Nephron progenitor cell (in vitro differentiated cells): ENCODE measurements at regions not wholly inside any gene's neighbourhood (a gene's known extent, or its start where the extent isn't known, plus 50 kb on each side); places are given as distances from the start of the nearest gene placed in this dataset.

Experiments used
- DNase-seq: peaks from one replicate; pipeline ENCODE4 v3.0.0; 2021
- H3K27ac Mint-ChIP-seq: 2 replicates; pipeline ENCODE4 v1.8.0; 2021; ENCODE audit warnings: mild to moderate bottlenecking, moderate library complexity, mixed read lengths
- H3K27me3 Mint-ChIP-seq: 2 replicates; pipeline ENCODE4 v1.8.0; 2021; ENCODE audit warnings: mild to moderate bottlenecking, low read depth, mixed read lengths; ENCODE audit not compliant: poor library complexity
- H3K36me3 Mint-ChIP-seq: 2 replicates; pipeline ENCODE4 v1.8.0; 2021; ENCODE audit warnings: low read depth, mixed read lengths
- H3K4me1 Mint-ChIP-seq: 2 replicates; pipeline ENCODE4 v1.8.0; 2021; ENCODE audit warnings: mixed read lengths
- H3K4me3 Mint-ChIP-seq: 2 replicates; pipeline ENCODE4 v1.8.0; 2021; ENCODE audit warnings: mild to moderate bottlenecking, moderate library complexity, mixed read lengths
- H3K9me3 Mint-ChIP-seq: 2 replicates; pipeline ENCODE4 v1.8.0; 2021; ENCODE audit warnings: mild to moderate bottlenecking, moderate library complexity, mixed read lengths
- CTCF ChIP-seq: fragments of 200-600 bp; sonication (generic); IDR thresholded peaks from 2 replicates; pipeline ENCODE4 v1.5.0; 2021; ENCODE audit warnings: antibody characterized with exemption

GRCh38 chr7:52095861-52096260, 779.3 kb upstream of the COBL start:
- TF ChIP-seq CTCF: no peak
- H3K27ac Mint-ChIP-seq: no peak overlapping the region

GRCh38 chr7:52091996-52092395, 775.4 kb upstream of the COBL start:
- H3K27ac Mint-ChIP-seq: no peak overlapping the region
- TF ChIP-seq CTCF: no peak
- H3K9me3 Mint-ChIP-seq: peaks cover 3% of the 10 kb centered on the region
- DNase-seq: no peak
- peaks cover 8% of the 10 kb centered on the region for H3K27me3 Mint-ChIP-seq
- H3K4me1 Mint-ChIP-seq: no peaks in the 10 kb centered on the region
- no peaks in the 10 kb centered on the region for H3K36me3 Mint-ChIP-seq
- H3K4me3 Mint-ChIP-seq: no peak overlapping the region

More at GRCh38 chr7:52095861-52096260, 779.3 kb upstream of the COBL start:
- Mint-ChIP-seq H3K36me3 (no peaks in the 10 kb centered on the region), H3K27me3 (no peaks in the 10 kb centered on the region), H3K9me3 (peaks cover 3% of the 10 kb centered on the region), H3K4me3 (no peak overlapping the region), H3K4me1 (no peaks in the 10 kb centered on the region)
- DNase-seq: no peak

- no peaks in the 10 kb centered on the region for H3K4me1 Mint-ChIP-seq
- H3K27me3 Mint-ChIP-seq: peaks cover 8% of the 10 kb centered on the region
- no peaks in the 10 kb centered on the region for H3K36me3 Mint-ChIP-seq
- no peaks in the 10 kb centered on the region for H3K9me3 Mint-ChIP-seq
- H3K4me3 Mint-ChIP-seq: no peak overlapping the region
- no peak for DNase-seq
- no peak for TF ChIP-seq CTCF
- no peak overlapping the region for H3K27ac Mint-ChIP-seq
Measured at GRCh38 chr7:52091101-52091500, 774.5 kb upstream of the COBL start.

DNA sequence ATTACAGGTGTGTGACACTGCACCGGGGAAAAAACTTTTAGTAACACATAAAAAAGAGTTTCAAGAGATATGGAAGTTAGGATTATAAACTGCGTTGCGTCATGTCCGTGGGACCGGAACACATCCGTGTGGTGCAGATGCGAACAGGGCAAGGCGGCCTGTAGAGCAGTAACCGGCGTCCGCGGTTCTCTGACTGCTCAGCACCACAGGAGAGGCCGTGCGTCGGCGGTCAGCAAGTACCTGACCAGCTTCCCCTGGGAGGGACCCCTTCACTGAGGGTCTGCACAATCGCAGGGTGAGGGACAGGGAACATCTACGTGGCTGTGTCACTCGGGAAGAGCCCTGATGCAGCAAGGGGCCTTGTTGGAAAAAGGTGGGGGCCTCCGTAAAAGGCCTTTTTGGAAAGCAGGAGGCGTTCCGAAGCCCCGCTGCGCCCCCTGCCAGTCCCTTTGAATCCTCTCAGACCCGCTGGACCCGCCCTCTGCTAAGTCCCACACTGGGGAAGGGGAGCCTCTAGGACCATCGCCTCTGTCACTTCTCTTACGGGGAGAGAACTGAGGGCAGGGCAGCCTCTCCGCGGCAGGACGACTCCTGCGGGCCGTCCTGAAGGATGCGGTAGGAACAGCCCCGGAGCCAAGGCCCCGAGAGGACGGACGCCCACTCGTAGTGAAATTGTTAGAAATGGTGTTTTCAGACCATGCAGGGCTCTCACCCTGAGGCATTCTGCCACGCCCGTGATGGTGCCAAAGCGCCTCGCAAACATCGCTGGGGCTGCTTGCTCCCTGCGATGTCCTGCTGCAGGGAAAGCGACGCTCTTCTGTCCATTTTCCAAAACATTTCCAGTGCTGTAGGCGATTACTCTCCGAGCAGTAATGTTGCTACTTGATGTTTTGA, 771.6 kb upstream of the COBL start:
- Mint-ChIP-seq H3K27ac (no peak overlapping the region), H3K36me3 (no peaks in the 10 kb centered on the region), H3K27me3 (peaks cover 8% of the 10 kb centered on the region), H3K4me1 (no peaks in the 10 kb centered on the region), H3K9me3 (no peaks in the 10 kb centered on the region), H3K4me3 (peak overlapping the region; percentile 80)
- DNase-seq: peak; percentile 74
- TF ChIP-seq CTCF: peak; percentile 32

DNA sequence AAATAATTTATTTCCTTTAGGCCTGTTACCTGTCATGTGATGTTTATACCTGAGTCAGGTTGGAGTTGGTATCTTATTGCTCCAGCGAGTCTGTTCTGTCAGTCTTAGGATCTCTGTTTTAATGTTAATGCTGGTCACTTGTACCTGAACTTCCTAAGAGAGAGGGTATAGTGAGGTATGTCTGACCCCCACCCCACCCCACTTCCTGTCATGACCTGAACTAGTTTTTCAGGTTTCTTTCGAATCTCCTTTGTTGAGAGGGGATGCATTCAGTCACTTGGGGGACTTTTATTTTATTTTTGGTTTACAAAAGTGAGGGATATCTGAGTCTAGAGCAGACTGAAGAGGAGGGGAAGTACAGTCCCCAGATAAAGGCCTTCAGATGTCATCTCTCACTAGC, 769.0 kb upstream of the COBL start:
- H3K27me3 Mint-ChIP-seq: peaks cover 11% of the 10 kb centered on the region
- H3K4me1 Mint-ChIP-seq: no peaks in the 10 kb centered on the region
- H3K4me3 Mint-ChIP-seq: no peak overlapping the region
- no peak for TF ChIP-seq CTCF
- no peaks in the 10 kb centered on the region for H3K9me3 Mint-ChIP-seq
- no peak overlapping the region for H3K27ac Mint-ChIP-seq
- H3K36me3 Mint-ChIP-seq: no peaks in the 10 kb centered on the region
- DNase-seq: no peak

- Mint-ChIP-seq H3K4me3 (no peak overlapping the region), H3K27me3 (peaks cover 7% of the 10 kb centered on the region), H3K9me3 (no peaks in the 10 kb centered on the region)
Measured at GRCh38 chr7:52080493-52080892, 763.9 kb upstream of the COBL start.

More at GRCh38 chr7:52080493-52080892, 763.9 kb upstream of the COBL start:
- Mint-ChIP-seq H3K4me1 (no peaks in the 10 kb centered on the region), H3K27ac (no peak overlapping the region), H3K36me3 (no peaks in the 10 kb centered on the region)
- no peak for DNase-seq
- no peak for TF ChIP-seq CTCF
